Left lung (tissue), 4 donors: ENCODE measurements at regions not wholly inside any gene's neighbourhood (a gene's known extent, or its start where the extent isn't known, plus 50 kb on each side); places are given as distances from the start of the nearest gene placed in this dataset.
"Not testable (repeated sequence)": the region's sequence is repeated elsewhere in the genome, so short reads cannot be mapped to it uniquely, and the experiment has no call there.

Experiments used
- ATAC-seq: fragments of 200-7000 bp; cut with Tn5 transposase; one replicate; pipeline ENCODE4 v1.9.1; 2020; ENCODE audit warnings: moderate library complexity
- DNase-seq, 4 donors: peaks; one replicate each; pipeline ENCODE4 v3.0.0-alpha.2; 2013 to 2020
- H3K27ac ChIP-seq, 2 donors: fragments of 200-600 bp; sonication (generic) in 1 of 2; one replicate each; pipeline versions ENCODE4 v1.5.0 to v1.8.0; 2020 to 2021
- H3K27me3 ChIP-seq, 2 donors: fragments of 200-600 bp; sonication (generic) in 1 of 2; one replicate each; pipeline versions ENCODE4 v1.5.0 to v1.8.0; 2020 to 2021
- H3K36me3 ChIP-seq, 2 donors: fragments of 200-600 bp; sonication (generic) in 1 of 2; one replicate each; pipeline versions ENCODE4 v1.5.0 to v1.8.0; 2020 to 2021
- H3K4me1 ChIP-seq, 2 donors: fragments of 200-600 bp; one replicate each; pipeline ENCODE4 v1.8.0; 2021
- H3K4me3 ChIP-seq, 2 donors: fragments of 200-600 bp; sonication (generic) in 1 of 2; one replicate each; pipeline versions ENCODE4 v1.5.0 to v1.8.0; 2020 to 2021; ENCODE audit warnings: mild to moderate bottlenecking in 1 of 2
- H3K9me3 ChIP-seq, 2 donors: fragments of 200-600 bp; sonication (generic) in 1 of 2; one replicate each; pipeline versions ENCODE4 v1.5.0 to v1.8.0; 2020 to 2021
- intact Hi-C, 2 donors: fragments of 100-400 bp; cut with DNase I; formaldehyde crosslinking; loops; one replicate each; pipeline versions ENCODE4 v1.11.2 to v1.14.2; 2022
- TF ChIP-seq, protein P1 (sequence below), 2 donors: fragments of 200-600 bp; sonication (generic) in 1 of 2; IDR thresholded peaks; one replicate each; pipeline versions ENCODE4 v1.5.0 to v1.8.0; 2021; ENCODE audit warnings: antibody characterized with exemption in 2 of 2
- donor health status: DM: no; HTN: yes; CAD: no.
- donor health status: DM: no; HTN: no; CAD: no.

GRCh38 chr5:119694284-119694683 is 64.9 kb downstream of the FAM170A start:
- ATAC-seq: no peak

GRCh38 chr5:119706049-119706448 is 76.7 kb downstream of the FAM170A start:
- Histone ChIP-seq H3K27me3 (no peaks in the 10 kb centered on the region), H3K4me3 (no peak overlapping the region), H3K4me1 (no peaks in the 10 kb centered on the region), H3K9me3 (peaks cover 0 to 4% of the 10 kb centered on the region in 2 donors), H3K27ac (no peak overlapping the region), H3K36me3 (no peaks in the 10 kb centered on the region)
- TF ChIP-seq, protein P1, sequence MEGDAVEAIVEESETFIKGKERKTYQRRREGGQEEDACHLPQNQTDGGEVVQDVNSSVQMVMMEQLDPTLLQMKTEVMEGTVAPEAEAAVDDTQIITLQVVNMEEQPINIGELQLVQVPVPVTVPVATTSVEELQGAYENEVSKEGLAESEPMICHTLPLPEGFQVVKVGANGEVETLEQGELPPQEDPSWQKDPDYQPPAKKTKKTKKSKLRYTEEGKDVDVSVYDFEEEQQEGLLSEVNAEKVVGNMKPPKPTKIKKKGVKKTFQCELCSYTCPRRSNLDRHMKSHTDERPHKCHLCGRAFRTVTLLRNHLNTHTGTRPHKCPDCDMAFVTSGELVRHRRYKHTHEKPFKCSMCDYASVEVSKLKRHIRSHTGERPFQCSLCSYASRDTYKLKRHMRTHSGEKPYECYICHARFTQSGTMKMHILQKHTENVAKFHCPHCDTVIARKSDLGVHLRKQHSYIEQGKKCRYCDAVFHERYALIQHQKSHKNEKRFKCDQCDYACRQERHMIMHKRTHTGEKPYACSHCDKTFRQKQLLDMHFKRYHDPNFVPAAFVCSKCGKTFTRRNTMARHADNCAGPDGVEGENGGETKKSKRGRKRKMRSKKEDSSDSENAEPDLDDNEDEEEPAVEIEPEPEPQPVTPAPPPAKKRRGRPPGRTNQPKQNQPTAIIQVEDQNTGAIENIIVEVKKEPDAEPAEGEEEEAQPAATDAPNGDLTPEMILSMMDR (IDR thresholded peaks at IDR 0.05): no peak
- DNase-seq (no peak), ATAC-seq (no peak)
- intact Hi-C loops: no loop called here

More at GRCh38 chr5:119694284-119694683, 64.9 kb downstream of the FAM170A start:
- intact Hi-C loops: no loop called here
- Histone ChIP-seq H3K36me3 (no peaks in the 10 kb centered on the region), H3K4me3 (no peak overlapping the region), H3K4me1 (no peaks in the 10 kb centered on the region), H3K9me3 (peaks cover 0 to 18% of the 10 kb centered on the region in 2 donors), H3K27ac (no peak overlapping the region), H3K27me3 (no peaks in the 10 kb centered on the region)
- no peak for DNase-seq
- TF ChIP-seq, protein P1 (IDR thresholded peaks at IDR 0.05): no peak

GRCh38 chr5:119708076-119708790 is 78.9 kb downstream of the FAM170A start:
- Histone ChIP-seq H3K9me3 (peaks cover 0 to 4% of the 10 kb centered on the region in 2 donors), H3K27me3 (no peaks in the 10 kb centered on the region), H3K4me3 (no peak overlapping the region), H3K27ac (no peak overlapping the region), H3K4me1 (no peaks in the 10 kb centered on the region), H3K36me3 (no peaks in the 10 kb centered on the region)
- ATAC-seq: peak; percentile 63
- TF ChIP-seq, protein P1 (IDR thresholded peaks at IDR 0.05): no peak
- intact Hi-C loops: no loop called here
- no peak for DNase-seq

DNA sequence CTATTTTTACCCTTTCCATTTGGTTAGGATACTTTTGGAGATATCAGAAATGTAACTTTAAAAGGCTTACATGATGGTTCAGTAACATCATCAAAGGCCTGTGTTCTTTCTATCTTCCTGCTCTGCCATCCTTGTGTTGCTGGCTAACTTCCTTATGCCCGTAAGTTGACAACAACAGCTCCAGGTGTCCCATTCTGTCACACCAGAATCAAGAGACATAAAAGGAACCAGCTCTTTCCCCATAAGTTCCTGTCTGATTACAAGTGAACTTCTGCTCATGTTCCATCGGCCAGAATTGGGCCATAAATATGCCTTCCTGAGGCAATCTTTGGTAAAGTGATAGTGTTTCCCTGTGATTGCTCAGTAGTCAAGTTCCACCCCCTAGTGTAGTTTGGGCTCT is 92.4 kb downstream of the FAM170A start:
- Histone ChIP-seq H3K27ac (no peak overlapping the region), H3K9me3 (peaks cover 0 to 13% of the 10 kb centered on the region in 2 donors), H3K4me3 (no peak overlapping the region), H3K27me3 (no peaks in the 10 kb centered on the region), H3K36me3 (no peaks in the 10 kb centered on the region), H3K4me1 (no peaks in the 10 kb centered on the region)
- intact Hi-C loops: no loop called here
- DNase-seq (no peak), ATAC-seq (no peak)
- TF ChIP-seq, protein P1 (IDR thresholded peaks at IDR 0.05): no peak

DNA sequence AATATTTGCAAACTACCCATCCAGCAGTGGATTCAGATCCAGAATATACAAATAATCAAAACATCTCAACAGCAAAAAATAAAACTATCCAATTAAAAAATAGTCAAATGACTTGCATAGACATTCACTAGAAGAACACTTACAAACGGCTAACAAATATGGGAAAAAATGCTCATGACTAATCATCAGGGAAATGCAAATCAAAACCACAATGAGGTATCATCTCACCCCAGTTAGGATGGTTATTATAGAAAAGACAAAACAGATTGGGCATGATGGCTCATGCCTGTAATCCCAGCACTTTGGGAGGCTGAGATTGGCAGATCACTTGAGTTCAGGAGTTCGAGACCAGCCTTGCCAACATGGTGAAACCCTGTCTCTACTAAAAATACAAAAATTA is 95.9 kb downstream of the FAM170A start:
- intact Hi-C loops, H3K27me3 ChIP-seq, H3K4me3 ChIP-seq, H3K36me3 ChIP-seq, DNase-seq, H3K4me1 ChIP-seq, ATAC-seq, H3K27ac ChIP-seq: not testable (repeated sequence)
- H3K9me3 ChIP-seq: peaks cover 0 to 20% of the 10 kb centered on the region in 2 donors

GRCh38 chr5:119726544-119726943 is 97.2 kb downstream of the FAM170A start:
- H3K4me3 ChIP-seq: no peak overlapping the region
- intact Hi-C loops: no loop called here
- TF ChIP-seq, protein P1 (IDR thresholded peaks at IDR 0.05): no peak

More at GRCh38 chr5:119726544-119726943, 97.2 kb downstream of the FAM170A start:
- DNase-seq: no peak
- no peaks in the 10 kb centered on the region for H3K36me3 ChIP-seq
- H3K27ac ChIP-seq: no peak overlapping the region
- no peaks in the 10 kb centered on the region for H3K27me3 ChIP-seq
- ATAC-seq: no peak
- no peaks in the 10 kb centered on the region for H3K4me1 ChIP-seq
- peaks cover 0 to 20% of the 10 kb centered on the region in 2 donors for H3K9me3 ChIP-seq
